IMR-90 (cell line): ENCODE measurements at regions not wholly inside any gene's neighbourhood (a gene's known extent, or its start where the extent isn't known, plus 50 kb on each side); places are given as distances from the start of the nearest gene placed in this dataset.

Source experiments
- ATAC-seq: fragments of 200-7000 bp; cut with Tn5 transposase; 2 replicates; pipeline ENCODE4 v1.9.1; 2020; ENCODE audit warnings: low read depth, mild to moderate bottlenecking, moderate library complexity
- BruUV-seq: library from RNA; stranded (reverse); fragments of 400-500 nt; replicated peaks from 2 replicates; lab custom pipeline; 2021; lab: Mats Ljungman, UMichigan
- CTCF ChIA-PET: fragments of 300-600 bp; formaldehyde crosslinking; extraction: SDS; loops from one replicate; lab custom pipeline; 2021; ENCODE audit warnings: antibody characterized with exemption; lab: Yijun Ruan, JAX
- POLR2A ChIA-PET: fragments of 300-600 bp; sonication (Branson Sonifier 250); formaldehyde crosslinking; loops from one replicate; lab custom pipeline; 2022; ENCODE audit warnings: antibody characterized with exemption; ENCODE audit not compliant: unreplicated experiment; lab: Charles Lee
- DNase-seq: peaks from one replicate; pipeline ENCODE4 v3.0.0; 2013
- H2AFZ ChIP-seq: replicated peaks from 2 replicates; pipeline ENCODE3; 2013; ENCODE audit warnings: low read length, mild to moderate bottlenecking; ENCODE audit not compliant: poor library complexity
- H2AK5ac ChIP-seq: 2 replicates; pipeline ENCODE4 v1.6.1; 2013; ENCODE audit warnings: low read depth, low read length, inconsistent platforms
- H2AK9ac ChIP-seq: replicated peaks from 2 replicates; pipeline ENCODE3; 2013; ENCODE audit warnings: mild to moderate bottlenecking, low read depth, low read length, moderate library complexity; ENCODE audit not compliant: poor library complexity
- H2BK120ac ChIP-seq: 2 replicates; pipeline ENCODE4 v1.6.1; 2013; ENCODE audit warnings: low read depth, low read length, inconsistent platforms
- H2BK15ac ChIP-seq: 3 replicates; pipeline ENCODE4 v1.6.1; 2013; ENCODE audit warnings: low read depth, low read length, inconsistent platforms
- H2BK20ac ChIP-seq: 2 replicates; pipeline ENCODE4 v1.6.1; 2013; ENCODE audit warnings: low read depth, mild to moderate bottlenecking, inconsistent platforms, low read length, moderate library complexity
- H2BK5ac ChIP-seq: 2 replicates; pipeline ENCODE4 v1.6.1; 2013; ENCODE audit warnings: mild to moderate bottlenecking, low read depth, low read length, inconsistent platforms; ENCODE audit not compliant: poor library complexity, severe bottlenecking
- H3K14ac ChIP-seq: replicated peaks from 2 replicates; pipeline ENCODE4 v1.6.1; 2013; ENCODE audit warnings: low read depth, low read length, inconsistent platforms
- H3K18ac ChIP-seq: 2 replicates; pipeline ENCODE4 v1.6.1; 2013; ENCODE audit warnings: low read depth, low read length, control low read depth
- H3K23ac ChIP-seq: 2 replicates; pipeline ENCODE4 v1.6.1; 2013; ENCODE audit warnings: low read depth, low read length, inconsistent platforms
- H3K27ac ChIP-seq: 2 replicates; pipeline ENCODE4 v1.5.1; 2013; ENCODE audit warnings: mild to moderate bottlenecking, control low read depth, low read length; ENCODE audit not compliant: insufficient read depth
- H3K27me3 ChIP-seq: 2 replicates; pipeline ENCODE4 v1.6.1; 2013; ENCODE audit warnings: low read length; ENCODE audit not compliant: control insufficient read depth, insufficient read depth
- H3K36me3 ChIP-seq: 2 replicates; pipeline ENCODE4 v1.6.1; 2013; ENCODE audit warnings: low read length, mixed read lengths; ENCODE audit not compliant: control insufficient read depth, insufficient read depth
- H3K4ac ChIP-seq: 2 replicates; pipeline ENCODE4 v1.6.1; 2013; ENCODE audit warnings: low read depth, low read length, inconsistent platforms
- H3K4me1 ChIP-seq: 2 replicates; pipeline ENCODE4 v1.6.1; 2013; ENCODE audit warnings: low read length, mixed read lengths; ENCODE audit not compliant: control insufficient read depth, insufficient read depth
- H3K4me2 ChIP-seq: 2 replicates; pipeline ENCODE4 v1.6.1; 2013; ENCODE audit warnings: low read depth, mild to moderate bottlenecking, control low read depth, low read length, moderate library complexity
- H3K4me3 ChIP-seq: 2 replicates; pipeline ENCODE4 v1.5.1; 2013; ENCODE audit warnings: low read depth, mild to moderate bottlenecking, control low read depth, low read length, moderate library complexity; ENCODE audit not compliant: insufficient read depth
- H3K56ac ChIP-seq: 2 replicates; pipeline ENCODE4 v1.6.1; 2013; ENCODE audit warnings: low read length, inconsistent platforms; ENCODE audit not compliant: insufficient read depth; ENCODE audit errors: extremely low read depth
- H3K79me1 ChIP-seq, 2 experiments: 2 replicates each; pipeline ENCODE4 v1.6.1; 2013; ENCODE audit warnings: low read length in 2 of 2, inconsistent platforms in 1 of 2, low read depth in 1 of 2
- H3K9ac ChIP-seq: 2 replicates; pipeline ENCODE4 v1.6.1; 2013; ENCODE audit warnings: low read depth, low read length, control low read depth
- H3K9me1 ChIP-seq: 2 replicates; pipeline ENCODE4 v1.6.1; 2013; ENCODE audit warnings: low read length, inconsistent platforms; ENCODE audit not compliant: insufficient read depth
- H3K9me3 ChIP-seq: 2 replicates; pipeline ENCODE4 v1.6.1; 2013; ENCODE audit warnings: low read length; ENCODE audit not compliant: control insufficient read depth, insufficient read depth
- H4K20me1 ChIP-seq: 2 replicates; pipeline ENCODE4 v1.6.1; 2013; ENCODE audit warnings: low read length, inconsistent platforms; ENCODE audit not compliant: insufficient read depth
- H4K5ac ChIP-seq: 2 replicates; pipeline ENCODE4 v1.6.1; 2013; ENCODE audit warnings: mild to moderate bottlenecking, low read depth, low read length, control low read depth
- H4K8ac ChIP-seq, 2 experiments: 2 replicates each; pipeline ENCODE4 v1.6.1; 2013; ENCODE audit warnings: low read depth in 2 of 2, low read length in 2 of 2, control low read depth in 1 of 2, inconsistent platforms in 1 of 2
- H4K91ac ChIP-seq: 2 replicates; pipeline ENCODE4 v1.6.1; 2013; ENCODE audit warnings: low read depth, low read length, inconsistent platforms; ENCODE audit not compliant: insufficient read depth
- CEBPB ChIP-seq: IDR thresholded peaks from 2 replicates; pipeline ENCODE4 v1.6.1; 2012; ENCODE audit warnings: low read depth, low read length, improper control_type of control experiment
- MAFK ChIP-seq: IDR thresholded peaks from 2 replicates; pipeline ENCODE4 v1.6.1; 2012; ENCODE audit warnings: low read depth, low read length, improper control_type of control experiment
- MAZ ChIP-seq: IDR thresholded peaks from 2 replicates; pipeline ENCODE4 v1.6.1; 2012; ENCODE audit warnings: low read depth, mild to moderate bottlenecking, low read length, improper control_type of control experiment, moderate library complexity, borderline replicate concordance
- MXI1 ChIP-seq: IDR thresholded peaks from 2 replicates; pipeline ENCODE4 v1.6.1; 2012; ENCODE audit warnings: low read depth, mild to moderate bottlenecking, low read length, moderate library complexity, borderline replicate concordance
- NFE2L2 ChIP-seq: fragments of 150-350 bp; IDR thresholded peaks from 2 replicates; pipeline ENCODE4 v1.6.1; 2016; ENCODE audit warnings: low read depth, mild to moderate bottlenecking, low read length
- POLR2A ChIP-seq: IDR thresholded peaks from 2 replicates; pipeline ENCODE4 v1.6.1; 2012; ENCODE audit warnings: mild to moderate bottlenecking, low read depth, low read length
- RCOR1 ChIP-seq: IDR thresholded peaks from 2 replicates; pipeline ENCODE4 v1.6.1; 2012; ENCODE audit warnings: mild to moderate bottlenecking, low read length, improper control_type of control experiment; ENCODE audit not compliant: insufficient replicate concordance
- SMC3 ChIP-seq: fragments of 150-350 bp; IDR thresholded peaks from 2 replicates; pipeline ENCODE4 v1.6.1; 2016; ENCODE audit warnings: low read depth, mild to moderate bottlenecking, antibody characterized with exemption, low read length, moderate library complexity
- WGBS, 2 experiments: methylation state at CpG; one replicate each; pipeline versions ENCODE4 v1.1.5 to v1.1.7; 2013; ENCODE audit warnings: missing lambda C conversion rate in 2 of 2; ENCODE audit not compliant: insufficient read length in 1 of 2; ENCODE audit errors: extremely low coverage in 2 of 2; 5-methylcytosine and 5-hydroxymethylcytosine counted together
- dilution Hi-C: fragments of 300-500 bp; cut with HindIII; formaldehyde crosslinking; loops from one replicate; pipeline ENCODE4 v1.14.3; 2018; ENCODE audit warnings: low sequenced_read_pairs; ENCODE audit not compliant: unreplicated experiment
- in situ Hi-C: fragments of 300-500 bp; cut with MboI; formaldehyde crosslinking; loops from 3 replicates; pipeline ENCODE4 v1.14.3; 2019; ENCODE audit warnings: low sequenced_read_pairs, inconsistent platforms, mixed read lengths
- intact Hi-C: fragments of 100-400 bp; cut with micrococcal nuclease; formaldehyde crosslinking; loops from 2 replicates; pipeline ENCODE4 v1.10.0; 2022
- TF ChIP-seq, protein P1 (sequence below): conservative IDR thresholded peaks from 2 replicates; pipeline ENCODE4 v1.5.1; 2012; ENCODE audit warnings: mild to moderate bottlenecking, low read depth, low read length, improper control_type of control experiment
- TF ChIP-seq, protein P2 (sequence below): fragments of 150-350 bp; IDR thresholded peaks from 2 replicates; pipeline ENCODE4 v1.6.1; 2016; ENCODE audit warnings: low read depth, mild to moderate bottlenecking, low read length, moderate library complexity, borderline replicate concordance

DNA sequence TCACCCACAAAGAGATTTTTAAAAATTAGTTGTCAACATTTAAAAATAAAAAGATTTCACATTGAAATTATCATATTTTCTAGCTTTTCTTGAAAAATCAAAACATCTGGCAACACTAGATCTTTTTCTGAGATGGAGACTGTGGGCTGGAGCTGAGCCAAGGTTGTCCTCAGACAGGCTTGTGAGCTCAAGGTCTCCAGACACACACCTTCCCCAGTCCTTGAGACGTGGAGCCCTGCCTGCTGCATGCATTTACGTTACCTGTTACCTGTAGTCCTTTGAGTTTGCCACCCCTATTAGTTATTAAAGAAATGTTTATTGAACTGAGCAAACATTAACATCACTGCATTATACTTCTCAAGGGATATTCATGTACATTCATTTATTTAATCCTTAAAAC lies 87.5 kb upstream of the TLE1 start:
- Histone ChIP-seq H3K79me1 (no peaks in the 10 kb centered on the region), H3K18ac (no peak overlapping the region), H3K27me3 (no peaks in the 10 kb centered on the region), H2BK120ac (no peak overlapping the region), H3K36me3 (no peaks in the 10 kb centered on the region), H2BK5ac (no peak overlapping the region), H2AK5ac (no peak overlapping the region), H2BK15ac (no peak overlapping the region), H3K4me1 (no peaks in the 10 kb centered on the region; the same call in 1 of the 2 replicates), H3K14ac (no peak overlapping the region), H2AK9ac (no peak overlapping the region), H3K9me3 (no peaks in the 10 kb centered on the region), H3K9ac (no peak overlapping the region), H3K27ac (no peak overlapping the region), H2BK20ac (no peak overlapping the region), H4K20me1 (no peaks in the 10 kb centered on the region), H4K8ac (no peak overlapping the region), H3K23ac (no peak overlapping the region), H3K4me3 (no peak overlapping the region), H3K9me1 (peaks cover 5% of the 10 kb centered on the region), H4K91ac (no peak overlapping the region), H4K5ac (no peak overlapping the region), H3K56ac (no peak overlapping the region), H3K4ac (no peak overlapping the region), H3K4me2 (no peak overlapping the region), H2AFZ (no peak overlapping the region)
- CTCF ChIA-PET, result no interaction called here
- WGBS, 2 experiments, result no CpG with 5 or more reads among the region's 2 CpGs
- POLR2A ChIA-PET, result no interaction called here
- TF ChIP-seq RCOR1, result no peak
- TF ChIP-seq POLR2A, result no peak
- TF ChIP-seq MAFK, result no peak
- TF ChIP-seq MXI1, result no peak
- no peak for TF ChIP-seq SMC3
- TF ChIP-seq, protein P1, sequence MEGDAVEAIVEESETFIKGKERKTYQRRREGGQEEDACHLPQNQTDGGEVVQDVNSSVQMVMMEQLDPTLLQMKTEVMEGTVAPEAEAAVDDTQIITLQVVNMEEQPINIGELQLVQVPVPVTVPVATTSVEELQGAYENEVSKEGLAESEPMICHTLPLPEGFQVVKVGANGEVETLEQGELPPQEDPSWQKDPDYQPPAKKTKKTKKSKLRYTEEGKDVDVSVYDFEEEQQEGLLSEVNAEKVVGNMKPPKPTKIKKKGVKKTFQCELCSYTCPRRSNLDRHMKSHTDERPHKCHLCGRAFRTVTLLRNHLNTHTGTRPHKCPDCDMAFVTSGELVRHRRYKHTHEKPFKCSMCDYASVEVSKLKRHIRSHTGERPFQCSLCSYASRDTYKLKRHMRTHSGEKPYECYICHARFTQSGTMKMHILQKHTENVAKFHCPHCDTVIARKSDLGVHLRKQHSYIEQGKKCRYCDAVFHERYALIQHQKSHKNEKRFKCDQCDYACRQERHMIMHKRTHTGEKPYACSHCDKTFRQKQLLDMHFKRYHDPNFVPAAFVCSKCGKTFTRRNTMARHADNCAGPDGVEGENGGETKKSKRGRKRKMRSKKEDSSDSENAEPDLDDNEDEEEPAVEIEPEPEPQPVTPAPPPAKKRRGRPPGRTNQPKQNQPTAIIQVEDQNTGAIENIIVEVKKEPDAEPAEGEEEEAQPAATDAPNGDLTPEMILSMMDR, result no peak
- TF ChIP-seq, protein P2, sequence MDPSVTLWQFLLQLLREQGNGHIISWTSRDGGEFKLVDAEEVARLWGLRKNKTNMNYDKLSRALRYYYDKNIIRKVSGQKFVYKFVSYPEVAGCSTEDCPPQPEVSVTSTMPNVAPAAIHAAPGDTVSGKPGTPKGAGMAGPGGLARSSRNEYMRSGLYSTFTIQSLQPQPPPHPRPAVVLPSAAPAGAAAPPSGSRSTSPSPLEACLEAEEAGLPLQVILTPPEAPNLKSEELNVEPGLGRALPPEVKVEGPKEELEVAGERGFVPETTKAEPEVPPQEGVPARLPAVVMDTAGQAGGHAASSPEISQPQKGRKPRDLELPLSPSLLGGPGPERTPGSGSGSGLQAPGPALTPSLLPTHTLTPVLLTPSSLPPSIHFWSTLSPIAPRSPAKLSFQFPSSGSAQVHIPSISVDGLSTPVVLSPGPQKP, result no peak
- TF ChIP-seq NFE2L2, result no peak
- no peak for TF ChIP-seq CEBPB
- no peak for TF ChIP-seq MAZ
- ATAC-seq, result no peak
- no TSS peak for BruUV-seq
- dilution Hi-C loops, result no loop called here
- in situ Hi-C loops, result no loop called here
- DNase-seq, result no peak
- intact Hi-C loops, result no loop called here
